Coronary artery (tissue), 2 donors: ENCODE measurements at regions not wholly inside any gene's neighbourhood (a gene's known extent, or its start where the extent isn't known, plus 50 kb on each side); places are given as distances from the start of the nearest gene placed in this dataset.

ENCODE experiments used
- DNase-seq: peaks from one replicate; pipeline ENCODE4 v3.0.0-alpha.2; 2017; ENCODE audit warnings: low spot score
- H3K27ac ChIP-seq, 2 donors: fragments of 200-600 bp; sonication (generic); one replicate each; pipeline ENCODE4 v1.5.1; 2016 to 2019
- H3K4me3 ChIP-seq: fragments of 200-600 bp; sonication (generic); 2 replicates; pipeline ENCODE4 v1.5.1; 2016; ENCODE audit warnings: mild to moderate bottlenecking, moderate library complexity
- CTCF ChIP-seq: fragments of 200-600 bp; sonication (generic); IDR thresholded peaks from one replicate; pipeline ENCODE4 v1.5.1; 2019; ENCODE audit warnings: antibody characterized with exemption

GRCh38 chr10:113329121-113329596 is 223.7 kb upstream of the HABP2 start:
- no peak overlapping the region for H3K27ac ChIP-seq
- DNase-seq, result no peak
- no peak for TF ChIP-seq CTCF

GRCh38 chr10:113331961-113332360 is 220.9 kb upstream of the HABP2 start:
- H3K4me3 ChIP-seq, result no peak overlapping the region
- TF ChIP-seq CTCF, result no peak
- no peak overlapping the region for H3K27ac ChIP-seq
- no peak for DNase-seq

More at GRCh38 chr10:113329121-113329596, 223.7 kb upstream of the HABP2 start:
- no peak overlapping the region for H3K4me3 ChIP-seq

GRCh38 chr10:113333313-113333712 is 219.5 kb upstream of the HABP2 start:
- H3K4me3 ChIP-seq, result no peak overlapping the region
- TF ChIP-seq CTCF, result no peak
- H3K27ac ChIP-seq, result no peak overlapping the region
- no peak for DNase-seq

- Histone ChIP-seq H3K4me3 (no peak overlapping the region), H3K27ac (no peak overlapping the region)
- DNase-seq, result no peak
- no peak for TF ChIP-seq CTCF
Observed at GRCh38 chr10:113335592-113335991, 217.3 kb upstream of the HABP2 start.

GRCh38 chr10:113336549-113337130 is 216.2 kb upstream of the HABP2 start:
- no peak for DNase-seq
- no peak for TF ChIP-seq CTCF
- no peak overlapping the region for H3K4me3 ChIP-seq
- H3K27ac ChIP-seq, result no peak overlapping the region

- Histone ChIP-seq H3K4me3 (no peak overlapping the region), H3K27ac (no peak overlapping the region)
- no peak for TF ChIP-seq CTCF
- no peak for DNase-seq
Observed at GRCh38 chr10:113337142-113337541, 215.7 kb upstream of the HABP2 start.

GRCh38 chr10:113339121-113339520 is 213.7 kb upstream of the HABP2 start:
- Histone ChIP-seq H3K4me3 (no peak overlapping the region), H3K27ac (no peak overlapping the region)
- no peak for DNase-seq
- TF ChIP-seq CTCF, result no peak
